Stimulated activated CD8-positive, alpha-beta memory T cell treated with anti-CD3 and anti-CD28 coated beads, Interleukin-12 subunit alpha, Interleukin-12 subunit beta, amount 100 ng/mL, for 24 hours (primary cell): ENCODE measurements at regions not wholly inside any gene's neighbourhood (a gene's known extent, or its start where the extent isn't known, plus 50 kb on each side); places are given as distances from the start of the nearest gene placed in this dataset.

Source experiments
- DNase-seq: peaks from one replicate; pipeline ENCODE4 v3.0.0-alpha.2; 2020; ENCODE audit errors: extremely low read depth

GRCh38 chr10:75347186-75347585 is 54.4 kb downstream of the ZNF503 start:
- no peak for DNase-seq

- DNase-seq = no peak
Observed at GRCh38 chr10:75345738-75346137, 55.8 kb downstream of the ZNF503 start.

- DNase-seq = no peak
Observed at GRCh38 chr10:75344170-75344569, 57.4 kb downstream of the ZNF503 start.

GRCh38 chr10:75342397-75342796 is 59.2 kb downstream of the ZNF503 start:
- DNase-seq = no peak

- DNase-seq = no peak
Observed at GRCh38 chr10:75335983-75336382, 65.6 kb downstream of the ZNF503 start.

- DNase-seq = no peak
Observed at GRCh38 chr10:75335191-75335590, 66.4 kb downstream of the ZNF503 start.

GRCh38 chr10:75334720-75335119 is 66.8 kb downstream of the ZNF503 start:
- no peak for DNase-seq

- no peak for DNase-seq
Observed at GRCh38 chr10:75332081-75332480, 69.5 kb downstream of the ZNF503 start.

GRCh38 chr10:75331081-75331480 is 70.5 kb downstream of the ZNF503 start:
- DNase-seq = no peak

GRCh38 chr10:75329190-75329745 is 72.3 kb downstream of the ZNF503 start:
- no peak for DNase-seq

- DNase-seq = no peak
Observed at GRCh38 chr10:75326306-75326705, 75.3 kb downstream of the ZNF503 start.

GRCh38 chr10:75319274-75319673 is 82.3 kb downstream of the ZNF503 start:
- DNase-seq = no peak

GRCh38 chr10:75314570-75314969 is 78.8 kb upstream of the COMTD1 start:
- no peak for DNase-seq

GRCh38 chr10:75312440-75312839 is 76.7 kb upstream of the COMTD1 start:
- no peak for DNase-seq

GRCh38 chr10:75305675-75306074 is 69.9 kb upstream of the COMTD1 start:
- no peak for DNase-seq

GRCh38 chr10:75304741-75305390 is 69.1 kb upstream of the COMTD1 start:
- no peak for DNase-seq

GRCh38 chr10:75304313-75304712 is 68.6 kb upstream of the COMTD1 start:
- no peak for DNase-seq

- no peak for DNase-seq
Observed at GRCh38 chr10:75303045-75303777, 67.5 kb upstream of the COMTD1 start.

- DNase-seq = no peak
Observed at GRCh38 chr10:75302029-75302428, 66.3 kb upstream of the COMTD1 start.

- no peak for DNase-seq
Observed at GRCh38 chr10:75297021-75297599, 61.4 kb upstream of the COMTD1 start.

GRCh38 chr10:75295868-75296441 is 60.2 kb upstream of the COMTD1 start:
- no peak for DNase-seq

GRCh38 chr10:75294866-75295701 is 59.3 kb upstream of the COMTD1 start:
- DNase-seq = peak; percentile 31
